ENCODE measurements at regions not wholly inside any gene's neighbourhood (a gene's known extent, or its start where the extent isn't known, plus 50 kb on each side); places are given as distances from the start of the nearest gene placed in this dataset.

GRCh38 chr2:53087874-53088461, 679.6 kb upstream of the CHAC2 start:
- no peak overlapping the region for H3K27ac ChIP-seq (ENCODE audit: low read depth)
- Mint-ChIP-seq H3K4me1 (peaks cover 6% of the 10 kb centered on the region; the same call in 2 of the 3 replicates), H3K27ac (no peak overlapping the region), H3K9me3 (no peaks in the 10 kb centered on the region), H3K4me3 (no peak overlapping the region), H3K36me3 (ENCODE audit: low read depth) (peaks cover 16% of the 10 kb centered on the region; the same call in 2 of the 3 replicates), H3K27me3 (ENCODE audit: insufficient read depth, low read depth, poor library complexity) (peaks cover 2% of the 10 kb centered on the region)
- H3K79me2 ChIP-seq (replicated peaks; ENCODE audit: insufficient read depth), result no peaks in the 10 kb centered on the region
- H3K4me1 ChIP-seq (ENCODE audit: insufficient read depth), result no peaks in the 10 kb centered on the region
- H3K36me3 ChIP-seq (ENCODE audit: insufficient read depth), result no peaks in the 10 kb centered on the region
- no peak overlapping the region for H2AFZ ChIP-seq
- no peaks in the 10 kb centered on the region for H4K20me1 ChIP-seq (replicated peaks; ENCODE audit: insufficient read depth)
- H3F3A ChIP-seq (replicated peaks; ENCODE audit: low read depth), result no peaks in the 10 kb centered on the region
- no peak overlapping the region for H3K4me3 ChIP-seq
- H3K9me2 ChIP-seq (ENCODE audit: insufficient read depth), result peaks cover 9% of the 10 kb centered on the region
- DNase-seq (ENCODE audit: low spot score), result no peak
- H3K27me3 ChIP-seq (ENCODE audit: insufficient read depth), result no peaks in the 10 kb centered on the region
- TF ChIP-seq JUNB (IDR thresholded peaks at IDR 0.05; ENCODE audit: unreplicated experiment) (no peak), EZH2phosphoT487 (IDR thresholded peaks at IDR 0.05; ENCODE audit: unreplicated experiment) (no peak), STAT1 (IDR thresholded peaks at IDR 0.05; ENCODE audit: unreplicated experiment) (no peak), REST (IDR thresholded peaks at IDR 0.05; ENCODE audit: unreplicated experiment) (no peak), NANOG (IDR thresholded peaks at IDR 0.05; ENCODE audit: borderline replicate concordance) (no peak), EZH2 (IDR thresholded peaks at IDR 0.05; ENCODE audit: low read depth, unreplicated experiment) (no peak), CTCF (conservative IDR thresholded peaks at IDR 0.05; ENCODE audit: low read depth in 2 of 2) (no peak), ZNF462 (CRISPR knock-in tag; IDR thresholded peaks at IDR 0.05) (no peak), ZNF114 (CRISPR knock-in tag; IDR thresholded peaks at IDR 0.05) (no peak), POLR2AphosphoS5 (IDR thresholded peaks at IDR 0.05; ENCODE audit: low read depth) (no peak)
- H3K4me2 ChIP-seq, result no peak overlapping the region
- no peak for ATAC-seq

Measured in GM23338 (cell line).